RWPE2 (cell line): ENCODE measurements at regions not wholly inside any gene's neighbourhood (a gene's known extent, or its start where the extent isn't known, plus 50 kb on each side); places are given as distances from the start of the nearest gene placed in this dataset.

ENCODE experiments used
- ATAC-seq: fragments of 200-7000 bp; cut with Tn5 transposase; 3 replicates; pipeline ENCODE4 v1.9.1; 2021; ENCODE audit warnings: low read depth
- DNase-seq: peaks from one replicate; pipeline ENCODE4 v3.0.0-alpha.2; 2020; ENCODE audit warnings: low spot score
- H3K27ac ChIP-seq: fragments of 450-650 bp; 2 replicates; pipeline ENCODE4 v1.5.1; 2017; ENCODE audit warnings: mild to moderate bottlenecking; ENCODE audit not compliant: poor library complexity, severe bottlenecking
- H3K27me3 ChIP-seq: fragments of 250-450 bp; sonication (Bioruptor Pico); 2 replicates; pipeline ENCODE4 v1.5.1; 2021; ENCODE audit warnings: mild to moderate bottlenecking, moderate library complexity; ENCODE audit not compliant: insufficient read depth, poor library complexity, severe bottlenecking
- H3K36me3 ChIP-seq: fragments of 250-450 bp; sonication (Bioruptor Pico); 2 replicates; pipeline ENCODE4 v1.5.1; 2020; ENCODE audit warnings: low read depth, mild to moderate bottlenecking, moderate library complexity
- H3K4me1 ChIP-seq: fragments of 250-450 bp; sonication (Bioruptor Pico); 2 replicates; pipeline ENCODE4 v1.5.1; 2021; ENCODE audit warnings: mild to moderate bottlenecking, moderate library complexity; ENCODE audit not compliant: insufficient read depth, poor library complexity, severe bottlenecking
- H3K4me3 ChIP-seq: fragments of 250-450 bp; sonication (Bioruptor Pico); 2 replicates; pipeline ENCODE4 v1.5.1; 2021; ENCODE audit warnings: mild to moderate bottlenecking, moderate library complexity; ENCODE audit not compliant: severe bottlenecking
- H3K9me3 ChIP-seq: fragments of 250-450 bp; sonication (Bioruptor Pico); 2 replicates; pipeline ENCODE4 v1.5.1; 2021; ENCODE audit warnings: mild to moderate bottlenecking, moderate library complexity; ENCODE audit not compliant: severe bottlenecking
- CTCF ChIP-seq: fragments of 450-650 bp; IDR thresholded peaks from one replicate; pipeline ENCODE4 v1.5.1; 2017; ENCODE audit warnings: mild to moderate bottlenecking, moderate library complexity; ENCODE audit not compliant: poor library complexity, severe bottlenecking

- Histone ChIP-seq H3K27ac (no peak overlapping the region), H3K4me1 (no peaks in the 10 kb centered on the region), H3K36me3 (no peaks in the 10 kb centered on the region), H3K9me3 (no peaks in the 10 kb centered on the region), H3K27me3 (no peaks in the 10 kb centered on the region), H3K4me3 (no peak overlapping the region)
- ATAC-seq (no peak), DNase-seq (no peak)
- TF ChIP-seq CTCF = no peak
These were observed 79.6 kb upstream of the AUTS2 start for GRCh38 chr7:69518705-69519077.

DNA sequence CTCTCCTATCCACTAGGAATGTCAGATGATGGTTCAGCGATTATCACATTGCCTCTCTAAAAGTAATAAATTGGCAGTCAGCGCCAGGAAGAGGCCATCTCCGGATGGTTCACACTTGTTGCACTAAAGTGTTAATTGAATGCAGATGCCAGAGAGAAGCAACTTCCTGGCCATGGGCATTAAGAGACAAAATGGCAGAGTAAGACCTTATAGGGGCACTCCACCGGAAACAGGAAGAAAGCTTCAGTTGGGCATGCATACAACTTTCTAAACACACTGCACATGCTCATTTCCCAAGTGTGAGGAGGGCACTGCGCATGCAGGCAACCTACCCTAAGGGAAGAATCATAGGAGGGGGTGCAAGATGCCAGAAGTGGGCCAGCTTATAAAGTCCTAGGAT is 71.7 kb upstream of the AUTS2 start:
- peaks cover 2% of the 10 kb centered on the region for H3K9me3 ChIP-seq
- ATAC-seq (no peak), DNase-seq (no peak)
- H3K4me3 ChIP-seq = no peak overlapping the region
- no peak overlapping the region for H3K27ac ChIP-seq
- no peaks in the 10 kb centered on the region for H3K36me3 ChIP-seq
- no peaks in the 10 kb centered on the region for H3K27me3 ChIP-seq
- TF ChIP-seq CTCF = no peak
- H3K4me1 ChIP-seq = no peaks in the 10 kb centered on the region

DNA sequence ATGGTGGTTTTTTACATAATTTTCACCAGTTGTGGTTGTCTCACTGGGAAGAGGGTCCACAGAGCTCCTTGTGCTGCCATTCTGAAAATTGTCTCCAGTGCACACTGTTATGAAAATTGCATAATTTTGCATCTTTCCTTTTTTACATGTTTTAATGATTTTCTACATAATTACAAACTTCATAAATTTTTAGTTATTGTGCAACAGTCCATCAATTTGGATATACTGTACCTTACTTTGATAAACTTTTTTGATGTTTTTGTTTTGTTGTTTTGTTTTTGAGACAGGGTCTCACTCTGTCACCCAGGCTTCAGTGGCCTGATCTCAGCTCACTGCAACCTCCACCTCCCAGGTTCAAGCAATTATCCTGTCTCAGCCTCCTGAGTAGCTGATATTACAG is 70.6 kb upstream of the AUTS2 start:
- Histone ChIP-seq H3K27me3 (no peaks in the 10 kb centered on the region), H3K9me3 (peaks cover 2% of the 10 kb centered on the region), H3K4me1 (no peaks in the 10 kb centered on the region), H3K27ac (no peak overlapping the region), H3K36me3 (no peaks in the 10 kb centered on the region), H3K4me3 (no peak overlapping the region)
- ATAC-seq = no peak
- DNase-seq = no peak
- no peak for TF ChIP-seq CTCF

- Histone ChIP-seq H3K27me3 (no peaks in the 10 kb centered on the region), H3K9me3 (peaks cover 2% of the 10 kb centered on the region), H3K4me3 (no peak overlapping the region), H3K36me3 (no peaks in the 10 kb centered on the region), H3K27ac (no peak overlapping the region), H3K4me1 (no peaks in the 10 kb centered on the region)
- no peak for DNase-seq
- TF ChIP-seq CTCF = no peak
- no peak for ATAC-seq
These were observed 67.2 kb upstream of the AUTS2 start for GRCh38 chr7:69531050-69531449.

- DNase-seq = no peak
- Histone ChIP-seq H3K4me1 (no peaks in the 10 kb centered on the region), H3K4me3 (no peak overlapping the region), H3K27ac (no peak overlapping the region), H3K27me3 (no peaks in the 10 kb centered on the region), H3K9me3 (no peaks in the 10 kb centered on the region), H3K36me3 (no peaks in the 10 kb centered on the region)
- ATAC-seq = no peak
- TF ChIP-seq CTCF = no peak
These were observed 63.7 kb upstream of the AUTS2 start for GRCh38 chr7:69534461-69535041.
